Activated CD4-positive, alpha-beta T cell treated with anti-CD3 and anti-CD28 coated beads for 36 hours (primary cell): ENCODE measurements at regions not wholly inside any gene's neighbourhood (a gene's known extent, or its start where the extent isn't known, plus 50 kb on each side); places are given as distances from the start of the nearest gene placed in this dataset.

Experiments
- ATAC-seq: fragments of 200-7000 bp; cut with Tn5 transposase; one replicate; pipeline ENCODE4 v1.10.0; 2021; ENCODE audit warnings: mild to moderate bottlenecking, moderate library complexity
- CTCF ChIA-PET: fragments of 350-600 bp; sonication (Branson Sonifier 250); formaldehyde crosslinking; loops from one replicate; lab custom pipeline; 2021; ENCODE audit warnings: antibody characterized with exemption; lab: Charles Lee
- POLR2A ChIA-PET: fragments of 350-600 bp; sonication (Branson Sonifier 250); formaldehyde crosslinking; loops from one replicate; lab custom pipeline; 2021; ENCODE audit warnings: antibody characterized with exemption, inconsistent platforms; lab: Charles Lee
- DNase-seq: peaks from one replicate; pipeline ENCODE4 v3.0.0-alpha.2; 2020
- H3K27ac Mint-ChIP-seq: one replicate; pipeline ENCODE4 v1.8.0; 2021; ENCODE audit warnings: mixed read lengths
- H3K27me3 Mint-ChIP-seq: one replicate; pipeline ENCODE4 v1.8.0; 2021; ENCODE audit warnings: mixed read lengths
- H3K36me3 Mint-ChIP-seq: one replicate; pipeline ENCODE4 v1.8.0; 2021; ENCODE audit warnings: low read depth, mixed read lengths
- H3K4me1 Mint-ChIP-seq: one replicate; pipeline ENCODE4 v1.8.0; 2021; ENCODE audit warnings: mixed read lengths
- H3K4me3 Mint-ChIP-seq: one replicate; pipeline ENCODE4 v1.8.0; 2021; ENCODE audit warnings: mild to moderate bottlenecking, moderate library complexity, mixed read lengths
- H3K9me3 Mint-ChIP-seq: one replicate; pipeline ENCODE4 v1.8.0; 2021; ENCODE audit warnings: low read depth, mixed read lengths
- intact Hi-C, 2 experiments: fragments of 100-400 bp; cut with DNase I in 1 of 2; cut with micrococcal nuclease in 1 of 2; formaldehyde crosslinking; loops; one replicate each; pipeline versions ENCODE4 v1.14.2 to v1.15.1; 2022 to 2024; cut with DNase I, micrococcal nuclease

DNA sequence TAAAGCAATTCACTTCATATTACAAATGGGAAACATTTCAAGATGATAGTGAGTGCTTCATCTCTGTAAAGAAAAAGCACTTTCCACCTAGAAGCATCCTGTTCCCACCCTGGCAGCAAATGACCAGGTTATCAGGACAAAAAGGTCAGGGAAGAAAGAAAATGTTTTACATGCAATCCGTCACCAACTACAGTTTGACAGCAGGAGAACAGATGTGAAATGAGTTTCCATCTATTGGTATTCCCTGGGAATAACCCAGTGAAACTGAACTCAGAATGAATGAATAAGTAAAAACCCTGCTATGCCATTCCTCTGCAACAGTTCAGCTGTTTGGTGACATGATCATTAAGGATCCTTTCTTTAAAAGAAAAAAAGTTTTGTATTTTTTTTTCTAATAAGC is 67.6 kb downstream of the HTR1A start:
- intact Hi-C loops = no loop called here
- H3K4me3 Mint-ChIP-seq = no peak overlapping the region
- H3K4me1 Mint-ChIP-seq = no peaks in the 10 kb centered on the region
- peaks cover 6% of the 10 kb centered on the region for H3K9me3 Mint-ChIP-seq
- ChIA-PET POLR2A (no interaction called here), CTCF (no interaction called here)
- no peaks in the 10 kb centered on the region for H3K36me3 Mint-ChIP-seq
- no peaks in the 10 kb centered on the region for H3K27me3 Mint-ChIP-seq
- ATAC-seq = no peak
- no peak for DNase-seq
- no peak overlapping the region for H3K27ac Mint-ChIP-seq

DNA sequence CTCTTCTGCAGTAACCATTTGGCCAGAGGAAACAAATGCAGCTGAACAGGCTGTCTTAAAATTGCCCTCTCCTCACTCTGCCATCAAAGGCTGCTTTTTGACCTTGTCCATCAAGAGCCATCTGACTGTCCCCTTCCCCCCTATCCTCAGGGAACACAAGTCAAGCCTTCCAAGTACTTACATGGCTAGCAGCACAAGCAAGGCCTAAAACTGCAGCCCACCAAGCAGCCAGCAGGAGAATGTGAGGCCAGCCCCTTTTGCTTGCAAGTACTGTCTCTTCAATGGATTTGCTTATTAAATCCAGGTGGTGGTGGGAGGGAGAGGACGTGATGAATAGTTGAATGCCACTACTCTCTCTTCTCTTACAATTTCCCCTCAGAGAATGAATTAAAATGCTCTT is 83.5 kb downstream of the HTR1A start:
- no peaks in the 10 kb centered on the region for H3K9me3 Mint-ChIP-seq
- ChIA-PET CTCF (no interaction called here), POLR2A (no interaction called here)
- no peak overlapping the region for H3K4me3 Mint-ChIP-seq
- H3K27me3 Mint-ChIP-seq = no peaks in the 10 kb centered on the region
- ATAC-seq (no peak), DNase-seq (no peak)
- no peaks in the 10 kb centered on the region for H3K4me1 Mint-ChIP-seq
- intact Hi-C loops = no loop called here
- H3K27ac Mint-ChIP-seq = no peak overlapping the region
- H3K36me3 Mint-ChIP-seq = no peaks in the 10 kb centered on the region

DNA sequence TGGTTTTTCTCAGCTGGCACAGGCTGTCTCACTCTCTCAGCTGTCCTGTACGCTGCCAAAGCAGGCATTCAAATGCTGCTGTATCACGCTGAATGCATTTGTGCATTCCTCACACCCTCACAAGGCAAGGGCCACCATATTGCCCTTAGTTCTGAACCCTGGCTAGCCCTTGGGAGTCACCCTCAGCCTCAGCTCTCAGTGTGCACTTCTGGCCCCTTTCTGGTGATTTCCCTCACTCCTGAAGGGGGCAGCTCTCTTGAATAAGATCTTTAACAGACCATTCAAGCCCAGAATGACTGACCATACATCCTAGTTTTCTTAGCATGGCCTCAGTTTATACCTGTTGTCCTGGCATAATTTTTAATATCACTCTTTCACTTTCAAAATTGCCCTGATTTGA is 84.3 kb downstream of the HTR1A start:
- H3K27me3 Mint-ChIP-seq = no peaks in the 10 kb centered on the region
- ChIA-PET CTCF (interaction anchor here (0.8 kb wide), 1 partner anchor 834 kb away, joined by 3 read pairs; no protein-coding TSS in a partner anchor), POLR2A (no interaction called here)

DNA sequence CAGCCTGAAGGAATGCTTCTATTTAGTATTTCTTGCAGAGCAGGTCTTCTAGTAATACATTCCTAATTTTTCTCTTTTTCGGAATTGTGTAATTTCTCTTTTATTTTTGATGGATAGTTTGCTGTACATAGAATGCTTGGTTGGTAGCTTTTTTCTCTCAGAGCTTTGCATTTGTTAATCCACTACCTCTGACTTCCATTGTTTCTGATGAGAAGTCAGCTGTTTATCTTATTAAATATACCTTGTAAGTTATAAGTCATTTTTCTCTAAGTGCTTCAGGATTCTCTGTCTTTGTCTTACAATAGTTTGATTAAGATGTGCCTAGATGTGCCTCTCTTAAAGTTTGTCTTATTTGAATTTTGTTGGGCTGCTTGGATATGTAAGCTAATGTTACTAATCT is 101.9 kb downstream of the HTR1A start:
- DNase-seq (no peak), ATAC-seq (no peak)
- ChIA-PET CTCF (no interaction called here), POLR2A (no interaction called here)
- Mint-ChIP-seq H3K4me1 (no peaks in the 10 kb centered on the region), H3K9me3 (peaks cover 19% of the 10 kb centered on the region), H3K27ac (no peak overlapping the region), H3K27me3 (no peaks in the 10 kb centered on the region), H3K4me3 (no peak overlapping the region), H3K36me3 (no peaks in the 10 kb centered on the region)
- intact Hi-C loops = no loop called here

More for the DNA sequence above, 84.3 kb downstream of the HTR1A start:
- Mint-ChIP-seq H3K27ac (no peak overlapping the region), H3K4me3 (no peak overlapping the region), H3K36me3 (no peaks in the 10 kb centered on the region), H3K4me1 (no peaks in the 10 kb centered on the region), H3K9me3 (no peaks in the 10 kb centered on the region)
- intact Hi-C loops = no loop called here
- no peak for DNase-seq
- no peak for ATAC-seq

DNA sequence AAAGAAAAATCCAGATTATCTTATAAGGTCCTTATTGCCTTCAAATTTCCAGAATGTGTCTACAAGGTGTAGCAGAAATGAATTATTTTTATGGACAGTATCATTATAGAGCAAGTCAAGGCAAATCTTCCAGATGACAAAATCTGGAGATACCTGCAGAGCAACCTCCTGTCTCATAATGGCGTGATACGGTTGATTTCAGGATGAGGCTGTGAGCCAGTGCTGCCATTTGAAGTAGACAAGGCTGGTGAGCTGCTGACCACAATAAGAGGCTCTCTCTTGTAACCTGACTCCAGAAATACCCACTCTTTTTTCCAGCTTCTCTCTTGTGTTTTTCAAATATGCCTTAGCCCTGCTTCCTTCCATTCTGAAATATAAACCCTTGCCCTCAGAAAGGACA is 108.2 kb downstream of the HTR1A start:
- DNase-seq = no peak
- ChIA-PET CTCF (no interaction called here), POLR2A (no interaction called here)
- Mint-ChIP-seq H3K27me3 (no peaks in the 10 kb centered on the region), H3K27ac (no peak overlapping the region), H3K36me3 (no peaks in the 10 kb centered on the region), H3K4me1 (no peaks in the 10 kb centered on the region), H3K9me3 (peaks cover 9% of the 10 kb centered on the region), H3K4me3 (no peak overlapping the region)
- intact Hi-C loops = no loop called here
- ATAC-seq = no peak

GRCh38 chr5:63843190-63843589 is 119.1 kb downstream of the HTR1A start:
- Mint-ChIP-seq H3K4me3 (no peak overlapping the region), H3K9me3 (peaks cover 5% of the 10 kb centered on the region), H3K4me1 (no peaks in the 10 kb centered on the region), H3K27me3 (no peaks in the 10 kb centered on the region), H3K27ac (no peak overlapping the region), H3K36me3 (no peaks in the 10 kb centered on the region)
- ChIA-PET POLR2A (no interaction called here), CTCF (interaction anchor here (0.9 kb wide), 1 partner anchor 45 kb away, joined by 4 read pairs; no protein-coding TSS in a partner anchor)
- intact Hi-C loops = no loop called here
- DNase-seq (no peak), ATAC-seq (no peak)

GRCh38 chr5:63837437-63837836 is 124.8 kb downstream of the HTR1A start:
- intact Hi-C loops = no loop called here
- POLR2A ChIA-PET = no interaction called here
- no peak for ATAC-seq
- Mint-ChIP-seq H3K9me3 (peaks cover 5% of the 10 kb centered on the region), H3K4me3 (no peak overlapping the region), H3K36me3 (no peaks in the 10 kb centered on the region), H3K27me3 (no peaks in the 10 kb centered on the region), H3K4me1 (no peaks in the 10 kb centered on the region), H3K27ac (no peak overlapping the region)
- CTCF ChIA-PET = no interaction called here
- no peak for DNase-seq

DNA sequence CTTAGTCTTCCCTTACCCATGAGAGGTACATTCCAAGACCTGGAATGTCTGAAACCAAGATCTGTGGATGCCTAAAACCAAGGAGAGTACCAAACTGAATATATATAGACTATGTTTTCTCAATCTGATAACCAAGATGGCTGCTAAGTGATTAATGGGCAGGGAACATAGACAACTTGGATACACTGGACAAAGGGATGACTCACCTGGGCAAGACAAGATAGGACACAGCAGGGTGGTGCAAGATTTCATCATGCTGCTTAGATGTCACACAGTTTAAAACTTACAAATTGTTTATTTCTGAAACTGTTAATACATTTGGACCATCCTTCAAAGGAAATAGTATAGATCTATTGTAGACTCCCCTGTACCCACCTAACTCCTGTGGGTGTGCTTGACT is 130.9 kb downstream of the HTR1A start:
- Mint-ChIP-seq H3K4me3 (no peak overlapping the region), H3K4me1 (no peaks in the 10 kb centered on the region), H3K27me3 (no peaks in the 10 kb centered on the region), H3K36me3 (no peaks in the 10 kb centered on the region), H3K9me3 (peaks cover 2% of the 10 kb centered on the region), H3K27ac (no peak overlapping the region)
- ChIA-PET POLR2A (no interaction called here), CTCF (no interaction called here)
- DNase-seq (no peak), ATAC-seq (no peak)
- intact Hi-C loops = no loop called here

DNA sequence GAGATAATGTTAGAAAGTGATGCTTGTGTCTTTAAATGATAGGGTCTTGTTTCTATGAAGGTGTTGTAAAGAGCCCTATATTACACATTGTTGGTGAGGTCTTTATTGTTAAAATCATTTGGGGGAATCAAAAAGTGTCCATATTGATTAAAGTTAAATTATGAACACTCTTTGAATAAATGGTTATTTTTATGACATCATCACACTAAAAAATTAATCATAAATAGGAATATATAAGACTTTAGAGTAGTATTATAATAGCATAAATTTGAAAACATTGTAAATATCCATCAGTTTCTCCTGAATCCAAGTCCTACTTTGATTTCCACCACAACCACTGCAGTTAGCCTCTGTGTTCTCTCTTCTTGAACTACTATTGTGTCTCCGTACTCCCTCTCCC is 136.3 kb downstream of the HTR1A start:
- Mint-ChIP-seq H3K27me3 (no peaks in the 10 kb centered on the region), H3K9me3 (peaks cover 2% of the 10 kb centered on the region), H3K36me3 (no peaks in the 10 kb centered on the region), H3K4me3 (no peak overlapping the region), H3K27ac (no peak overlapping the region), H3K4me1 (no peaks in the 10 kb centered on the region)
- CTCF ChIA-PET = no interaction called here
- no peak for DNase-seq
- POLR2A ChIA-PET = no interaction called here
- intact Hi-C loops = no loop called here
- ATAC-seq = no peak

DNA sequence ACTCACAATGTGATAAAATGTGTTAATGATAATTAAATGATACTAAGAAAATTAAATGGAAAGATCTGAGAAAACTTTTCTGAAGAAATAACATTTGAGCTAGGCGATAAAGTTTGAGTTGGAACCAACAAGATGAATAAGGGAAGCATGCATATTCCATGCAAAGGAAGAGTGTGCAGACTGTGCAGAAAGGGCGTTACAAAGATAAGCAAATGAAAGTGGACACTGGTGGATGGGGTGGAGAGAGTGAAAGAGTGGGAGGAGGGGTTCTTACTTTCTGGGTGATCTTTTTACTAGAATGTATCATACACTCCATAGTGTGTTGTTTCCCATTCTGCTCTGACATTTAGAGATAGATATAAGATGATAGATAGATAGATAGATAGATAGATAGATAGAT is 138.7 kb downstream of the HTR1A start:
- ChIA-PET CTCF (no interaction called here), POLR2A (no interaction called here)
- Mint-ChIP-seq H3K27ac (no peak overlapping the region), H3K9me3 (peaks cover 2% of the 10 kb centered on the region), H3K4me3 (no peak overlapping the region), H3K4me1 (no peaks in the 10 kb centered on the region), H3K27me3 (no peaks in the 10 kb centered on the region), H3K36me3 (no peaks in the 10 kb centered on the region)
- ATAC-seq (no peak), DNase-seq (no peak)
- intact Hi-C loops = no loop called here

- CTCF ChIA-PET = no interaction called here
Measured at GRCh38 chr5:63822614-63823013, 139.6 kb downstream of the HTR1A start.

GRCh38 chr5:63820577-63820976 is 141.7 kb downstream of the HTR1A start:
- Mint-ChIP-seq H3K4me3 (no peak overlapping the region), H3K27me3 (peaks cover 2% of the 10 kb centered on the region), H3K4me1 (no peaks in the 10 kb centered on the region), H3K36me3 (no peaks in the 10 kb centered on the region), H3K9me3 (peaks cover 5% of the 10 kb centered on the region), H3K27ac (no peak overlapping the region)
- ATAC-seq (no peak), DNase-seq (no peak)
- intact Hi-C loops = no loop called here
- POLR2A ChIA-PET = no interaction called here
- CTCF ChIA-PET = no interaction called here

More at GRCh38 chr5:63822614-63823013, 139.6 kb downstream of the HTR1A start:
- Mint-ChIP-seq H3K36me3 (no peaks in the 10 kb centered on the region), H3K9me3 (peaks cover 2% of the 10 kb centered on the region), H3K4me1 (no peaks in the 10 kb centered on the region), H3K27me3 (peaks cover 2% of the 10 kb centered on the region), H3K27ac (no peak overlapping the region), H3K4me3 (no peak overlapping the region)
- POLR2A ChIA-PET = no interaction called here
- no peak for ATAC-seq
- no peak for DNase-seq
- intact Hi-C loops = no loop called here

GRCh38 chr5:63812693-63813092 is 149.6 kb downstream of the HTR1A start:
- Mint-ChIP-seq H3K4me3 (no peak overlapping the region), H3K27me3 (no peaks in the 10 kb centered on the region), H3K4me1 (no peaks in the 10 kb centered on the region), H3K9me3 (peaks cover 13% of the 10 kb centered on the region), H3K27ac (no peak overlapping the region), H3K36me3 (no peaks in the 10 kb centered on the region)
- DNase-seq (no peak), ATAC-seq (no peak)
- ChIA-PET POLR2A (no interaction called here), CTCF (interaction anchor here (0.6 kb wide), 1 partner anchor 1073 kb away, joined by 3 read pairs; no protein-coding TSS in a partner anchor)
- intact Hi-C loops = no loop called here
